Spleen (tissue), 11 donors: ENCODE measurements at regions not wholly inside any gene's neighbourhood (a gene's known extent, or its start where the extent isn't known, plus 50 kb on each side); places are given as distances from the start of the nearest gene placed in this dataset.

Experiments used
- DNase-seq: peaks from one replicate; pipeline ENCODE4 v3.0.0-alpha.2; 2020
- H3K27ac ChIP-seq, 8 donors: fragments of 200-600 bp; sonication (generic) in 7 of 8; 1 replicate in 4 of 8; 2 replicates in 4 of 8; pipeline versions ENCODE4 v1.5.0 to v1.8.0; 2016 to 2021; ENCODE audit warnings: inconsistent platforms in 4 of 8, mild to moderate bottlenecking in 4 of 8, moderate library complexity in 1 of 8
- H3K27me3 ChIP-seq, 7 donors: fragments of 200-600 bp; sonication (generic) in 6 of 7; replicated peaks in 1 of 7; 1 replicate in 4 of 7; 2 replicates in 3 of 7; pipeline versions ENCODE4 v1.5.0 to v1.8.0; 2016 to 2021; ENCODE audit warnings: inconsistent platforms in 3 of 7, mild to moderate bottlenecking in 1 of 7
- H3K36me3 ChIP-seq, 6 donors: fragments of 200-600 bp; sonication (generic) in 5 of 6; 1 replicate in 4 of 6; 2 replicates in 2 of 6; pipeline versions ENCODE4 v1.5.0 to v1.8.0; 2016 to 2021; ENCODE audit warnings: inconsistent platforms in 2 of 6
- H3K4me1 ChIP-seq, 6 donors: fragments of 200-600 bp; sonication (generic) in 5 of 6; 1 replicate in 3 of 6; 2 replicates in 3 of 6; pipeline versions ENCODE4 v1.5.0 to v1.8.0; 2016 to 2021; ENCODE audit warnings: inconsistent platforms in 3 of 6
- H3K4me3 ChIP-seq, 8 donors: fragments of 200-600 bp; sonication (generic) in 7 of 8; 1 replicate in 4 of 8; 2 replicates in 4 of 8; pipeline versions ENCODE4 v1.5.0 to v1.8.0; 2016 to 2021; ENCODE audit warnings: inconsistent platforms in 4 of 8, mild to moderate bottlenecking in 4 of 8, moderate library complexity in 2 of 8
- H3K9me3 ChIP-seq, 8 donors: fragments of 200-600 bp; sonication (generic) in 7 of 8; 1 replicate in 4 of 8; 2 replicates in 4 of 8; pipeline versions ENCODE4 v1.5.0 to v1.8.0; 2016 to 2021; ENCODE audit warnings: inconsistent platforms in 4 of 8
- CTCF ChIP-seq, 11 experiments: fragments of 200-600 bp in 7 of 11; fragments of 450-650 bp in 4 of 11; sonication (generic) in 4 of 11; IDR thresholded peaks in 8 of 11; conservative IDR thresholded peaks in 3 of 11; 1 replicate in 7 of 11; 2 replicates in 4 of 11; pipeline versions ENCODE4 v1.4.0 to v1.8.0; 2016 to 2021; ENCODE audit warnings: antibody characterized with exemption in 11 of 11, inconsistent platforms in 4 of 11, mild to moderate bottlenecking in 1 of 11
- POLR2A ChIP-seq, 3 donors: fragments of 450-650 bp; IDR thresholded peaks; one replicate each; pipeline ENCODE4 v1.5.1; 2017; ENCODE audit warnings: antibody characterized with exemption in 3 of 3, mild to moderate bottlenecking in 1 of 3
- POLR2AphosphoS5 ChIP-seq, 3 donors: sonication (generic); formaldehyde crosslinking; IDR thresholded peaks; one replicate each; pipeline ENCODE4 v1.5.1; 2017; ENCODE audit warnings: antibody characterized with exemption in 3 of 3
- WGBS, 5 donors: extraction: QIAGEN DNeasy Blood & Tissue Kit in 3 of 5; methylation state at CpG; one replicate each; pipeline versions ENCODE4 v1.1.5 to v1.1.7; 2013 to 2018; 5-methylcytosine and 5-hydroxymethylcytosine counted together
- intact Hi-C: fragments of 100-400 bp; cut with DNase I; formaldehyde crosslinking; loops from one replicate; pipeline ENCODE4 v1.15.0; 2023; ENCODE audit warnings: low total_unique reads
- donor health status: healthy with polysubstance abuse.
- donor health status: DM: no; HTN: no; CAD: no; lungs with moderate emphysema.
- donor health status: DM: no; HTN: no; CAD: no.
- donor health status: Bipolar disorder and iron deficiency.
- donor health status: healthy.
- donor health status: DM: no; HTN: no; CAD: no.
- donor health status: DM: yes; HTN: yes; CAD: no.

GRCh38 chr7:47216439-47216838 is 365.5 kb downstream of the TNS3 start:
- TF ChIP-seq POLR2A (IDR thresholded peaks at IDR 0.05): no peak
- no peak for TF ChIP-seq POLR2AphosphoS5 (IDR thresholded peaks at IDR 0.05)
- no peak for TF ChIP-seq CTCF (IDR thresholded peaks at IDR 0.05 in 8 of 11, conservative IDR thresholded peaks at IDR 0.05 in 3 of 11)

GRCh38 chr7:47215640-47216039 is 366.3 kb downstream of the TNS3 start:
- DNase-seq: no peak
- no peaks in the 10 kb centered on the region for H3K27me3 ChIP-seq
- H3K9me3 ChIP-seq: peaks cover 0 to 2% (median 0%) of the 10 kb centered on the region in 8 donors
- H3K4me1 ChIP-seq: no peaks in the 10 kb centered on the region
- H3K27ac ChIP-seq: no peak overlapping the region
- H3K4me3 ChIP-seq: no peak overlapping the region
- TF ChIP-seq CTCF (IDR thresholded peaks at IDR 0.05 in 8 of 11, conservative IDR thresholded peaks at IDR 0.05 in 3 of 11) (no peak), POLR2AphosphoS5 (IDR thresholded peaks at IDR 0.05) (no peak), POLR2A (IDR thresholded peaks at IDR 0.05) (no peak)
- H3K36me3 ChIP-seq: no peaks in the 10 kb centered on the region
- 79 to 89% (median 81%) methylated on average over 7 of the region's 7 CpGs for WGBS, 5 donors
- intact Hi-C loops: no loop called here

More at GRCh38 chr7:47216439-47216838, 365.5 kb downstream of the TNS3 start:
- Histone ChIP-seq H3K27me3 (no peaks in the 10 kb centered on the region), H3K9me3 (no peaks in the 10 kb centered on the region), H3K27ac (no peak overlapping the region), H3K4me3 (no peak overlapping the region), H3K4me1 (no peaks in the 10 kb centered on the region), H3K36me3 (no peaks in the 10 kb centered on the region)
- intact Hi-C loops: no loop called here
- WGBS, 5 donors: 87 to 96% (median 93%) methylated on average over 3 of the region's 3 CpGs
- no peak for DNase-seq

- 86 to 99% (median 92%) methylated on average over 4 of the region's 4 CpGs for WGBS, 5 donors
- Histone ChIP-seq H3K36me3 (no peaks in the 10 kb centered on the region), H3K27me3 (no peaks in the 10 kb centered on the region), H3K9me3 (peaks cover 0 to 7% (median 0%) of the 10 kb centered on the region in 8 donors), H3K4me1 (no peaks in the 10 kb centered on the region), H3K27ac (no peak overlapping the region), H3K4me3 (no peak overlapping the region)
- TF ChIP-seq POLR2A (IDR thresholded peaks at IDR 0.05) (no peak), POLR2AphosphoS5 (IDR thresholded peaks at IDR 0.05) (no peak), CTCF (IDR thresholded peaks at IDR 0.05 in 8 of 11, conservative IDR thresholded peaks at IDR 0.05 in 3 of 11) (no peak)
- intact Hi-C loops: no loop called here
- no peak for DNase-seq
Measured at GRCh38 chr7:47215049-47215448, 366.9 kb downstream of the TNS3 start.

- Histone ChIP-seq H3K4me3 (no peak overlapping the region), H3K27ac (no peak overlapping the region), H3K4me1 (no peaks in the 10 kb centered on the region), H3K27me3 (no peaks in the 10 kb centered on the region), H3K36me3 (no peaks in the 10 kb centered on the region), H3K9me3 (peaks cover 0 to 7% (median 0%) of the 10 kb centered on the region in 8 donors)
- DNase-seq: no peak
- 81 to 94% (median 90%) methylated on average over 5 of the region's 5 CpGs for whole genome bisulfite sequencing, 5 donors
- intact Hi-C loops: no loop called here
- TF ChIP-seq POLR2AphosphoS5 (IDR thresholded peaks at IDR 0.05) (no peak), POLR2A (IDR thresholded peaks at IDR 0.05) (no peak), CTCF (IDR thresholded peaks at IDR 0.05 in 8 of 11, conservative IDR thresholded peaks at IDR 0.05 in 3 of 11) (no peak)
Measured at GRCh38 chr7:47213276-47213675, 368.6 kb downstream of the TNS3 start.
